ENCODE measurements at regions not wholly inside any gene's neighbourhood (a gene's known extent, or its start where the extent isn't known, plus 50 kb on each side); places are given as distances from the start of the nearest gene placed in this dataset.
A peak's percentile ranks its signal among the peaks of the same experiment; 100 is the strongest.

DNA sequence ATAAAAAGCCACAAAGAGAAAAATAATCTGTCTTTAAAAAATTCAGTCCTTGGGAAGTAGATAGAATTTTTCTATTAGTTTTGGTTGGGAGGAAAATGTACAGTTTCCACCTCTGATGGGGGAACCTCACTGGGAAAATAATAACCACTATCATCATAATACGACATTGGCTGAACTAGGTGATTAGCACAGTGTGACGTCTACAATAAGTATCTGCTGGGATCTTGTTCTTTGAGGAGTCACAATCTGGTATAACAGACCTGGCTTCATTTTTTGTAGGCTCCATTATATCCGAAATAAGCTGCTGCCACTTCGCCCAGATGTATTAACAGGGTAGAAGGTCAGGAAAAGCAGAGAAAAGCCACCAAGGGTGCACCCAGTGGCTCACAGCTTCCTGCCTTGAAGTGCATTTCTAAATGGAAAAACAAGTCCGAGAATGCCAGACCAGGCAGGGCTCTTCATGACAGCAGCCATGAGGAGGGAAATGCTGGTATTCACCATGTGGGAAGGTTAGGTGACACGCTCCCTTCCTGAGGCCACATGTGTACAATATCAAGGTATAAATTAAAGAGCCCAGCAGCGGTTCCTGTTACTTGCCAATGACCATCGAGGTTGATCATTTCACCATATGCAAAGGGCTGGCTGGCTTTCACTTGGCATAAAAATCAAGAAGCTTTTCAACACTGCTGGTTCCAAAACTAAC is 152.8 kb downstream of the PRELID2 start:
- BruUV-seq (replicated peaks), result no TSS peak
- no peak for DNase-seq (ENCODE audit: low spot score)
- POLR2A ChIA-PET (ENCODE audit: low non-redundant PET), result interaction anchor here (0.6 kb wide), 1 partner anchor 198 kb away, joined by 4 read pairs; no protein-coding TSS in a partner anchor
- peaks cover 26% of the 10 kb centered on the region for H3K4me1 ChIP-seq (ENCODE audit: insufficient read depth, low read length, poor library complexity, severe bottlenecking)
- intact Hi-C loops (cut with micrococcal nuclease; ENCODE audit: unreplicated experiment), result loop anchor here (5.0 to 10.0 kb wide), 3 partner anchors 130 to 742 kb away; no protein-coding TSS in a partner anchor
- no peaks in the 10 kb centered on the region for H3K27me3 ChIP-seq (replicated peaks; ENCODE audit: insufficient read depth, low read depth, low read length, poor library complexity)
- no peaks in the 10 kb centered on the region for H3K9me3 ChIP-seq (ENCODE audit: low read depth, low read length, poor library complexity, severe bottlenecking)
- no peaks in the 10 kb centered on the region for H3K36me3 ChIP-seq (ENCODE audit: insufficient read depth, low read length, poor library complexity, severe bottlenecking)
- H3K27ac ChIP-seq (ENCODE audit: low read depth, low read length, poor library complexity, severe bottlenecking), result no peak overlapping the region
- H3K4me3 ChIP-seq (ENCODE audit: low read depth, low read length, poor library complexity, severe bottlenecking), result no peak overlapping the region
- CTCF ChIA-PET, result interaction anchor here (0.5 to 1.1 kb wide), 4 partner anchors 17 to 448 kb away, joined by 3 to 5 read pairs (median 3); no protein-coding TSS in a partner anchor
- TF ChIP-seq EZH2 (IDR thresholded peaks at IDR 0.05; ENCODE audit: borderline replicate concordance, low read depth, low read length, poor library complexity, severe bottlenecking), result no peak
- TF ChIP-seq, protein P1, sequence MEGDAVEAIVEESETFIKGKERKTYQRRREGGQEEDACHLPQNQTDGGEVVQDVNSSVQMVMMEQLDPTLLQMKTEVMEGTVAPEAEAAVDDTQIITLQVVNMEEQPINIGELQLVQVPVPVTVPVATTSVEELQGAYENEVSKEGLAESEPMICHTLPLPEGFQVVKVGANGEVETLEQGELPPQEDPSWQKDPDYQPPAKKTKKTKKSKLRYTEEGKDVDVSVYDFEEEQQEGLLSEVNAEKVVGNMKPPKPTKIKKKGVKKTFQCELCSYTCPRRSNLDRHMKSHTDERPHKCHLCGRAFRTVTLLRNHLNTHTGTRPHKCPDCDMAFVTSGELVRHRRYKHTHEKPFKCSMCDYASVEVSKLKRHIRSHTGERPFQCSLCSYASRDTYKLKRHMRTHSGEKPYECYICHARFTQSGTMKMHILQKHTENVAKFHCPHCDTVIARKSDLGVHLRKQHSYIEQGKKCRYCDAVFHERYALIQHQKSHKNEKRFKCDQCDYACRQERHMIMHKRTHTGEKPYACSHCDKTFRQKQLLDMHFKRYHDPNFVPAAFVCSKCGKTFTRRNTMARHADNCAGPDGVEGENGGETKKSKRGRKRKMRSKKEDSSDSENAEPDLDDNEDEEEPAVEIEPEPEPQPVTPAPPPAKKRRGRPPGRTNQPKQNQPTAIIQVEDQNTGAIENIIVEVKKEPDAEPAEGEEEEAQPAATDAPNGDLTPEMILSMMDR (conservative IDR thresholded peaks at IDR 0.05; ENCODE audit: low read depth, low read length), result no peak

DNA sequence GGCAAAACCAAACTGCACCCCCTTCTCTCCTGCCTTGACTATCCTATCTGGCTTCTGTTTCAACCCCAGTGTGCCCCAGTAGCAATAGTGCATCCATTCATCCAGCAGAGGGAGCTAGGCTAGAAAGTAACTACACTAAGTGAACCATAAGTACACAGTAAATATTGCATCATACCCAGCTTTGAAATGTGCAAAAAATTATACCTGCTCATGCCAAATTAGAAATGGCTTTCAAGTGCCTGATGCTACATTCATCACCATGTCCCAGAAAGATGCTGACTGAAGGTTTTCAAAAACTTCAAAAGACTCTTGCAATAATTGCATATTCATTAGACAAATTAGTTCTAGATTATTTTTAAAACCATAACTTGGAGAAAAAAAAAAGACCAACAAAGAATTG is 153.5 kb downstream of the PRELID2 start:
- peak; percentile 89 for DNase-seq (ENCODE audit: low spot score)

DNA sequence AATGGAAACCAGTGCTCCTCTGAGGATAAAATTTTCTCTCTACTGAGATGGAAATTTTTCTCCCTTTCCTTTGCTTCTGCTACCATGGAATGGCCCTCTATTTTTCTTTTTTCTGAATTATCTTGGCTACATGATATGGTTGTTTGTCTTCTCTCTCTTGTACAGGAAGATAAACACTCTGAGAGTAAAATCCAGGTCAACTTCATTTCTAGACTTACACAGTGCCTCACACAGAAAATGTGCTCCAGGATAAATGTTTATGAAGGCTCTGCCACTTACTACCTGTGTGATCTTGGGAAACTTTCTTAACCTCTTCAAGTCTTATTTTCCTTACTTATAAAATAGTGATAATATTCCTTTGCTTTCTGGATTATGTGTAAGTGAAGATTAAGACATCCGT is 153.9 kb downstream of the PRELID2 start:
- POLR2A ChIA-PET (ENCODE audit: low non-redundant PET), result interaction anchor here (0.7 kb wide), 1 partner anchor 12 kb away, joined by 7 read pairs; no protein-coding TSS in a partner anchor
- no peak overlapping the region for H3K27ac ChIP-seq (ENCODE audit: low read depth, low read length, poor library complexity, severe bottlenecking)

More for the DNA sequence above, 153.5 kb downstream of the PRELID2 start:
- peaks cover 26% of the 10 kb centered on the region for H3K4me1 ChIP-seq (ENCODE audit: insufficient read depth, low read length, poor library complexity, severe bottlenecking)
- intact Hi-C loops (cut with micrococcal nuclease; ENCODE audit: unreplicated experiment), result loop anchor here (2.0 to 10.0 kb wide), 5 partner anchors 131 to 743 kb away; no protein-coding TSS in a partner anchor
- TF ChIP-seq, protein P1 (conservative IDR thresholded peaks at IDR 0.05; ENCODE audit: low read depth, low read length), result peak; percentile 89
- TF ChIP-seq EZH2 (IDR thresholded peaks at IDR 0.05; ENCODE audit: borderline replicate concordance, low read depth, low read length, poor library complexity, severe bottlenecking), result no peak
- no peaks in the 10 kb centered on the region for H3K36me3 ChIP-seq (ENCODE audit: insufficient read depth, low read length, poor library complexity, severe bottlenecking)
- no peak overlapping the region for H3K27ac ChIP-seq (ENCODE audit: low read depth, low read length, poor library complexity, severe bottlenecking)
- POLR2A ChIA-PET (ENCODE audit: low non-redundant PET), result interaction anchor here (0.6 to 0.7 kb wide), 2 partner anchors 12 to 199 kb away, joined by 4 to 7 read pairs; no protein-coding TSS in a partner anchor
- CTCF ChIA-PET, result interaction anchor here (0.5 to 1.1 kb wide), 4 partner anchors 18 to 449 kb away, joined by 3 to 5 read pairs (median 3); no protein-coding TSS in a partner anchor
- H3K27me3 ChIP-seq (replicated peaks; ENCODE audit: insufficient read depth, low read depth, low read length, poor library complexity), result no peaks in the 10 kb centered on the region
- H3K9me3 ChIP-seq (ENCODE audit: low read depth, low read length, poor library complexity, severe bottlenecking), result no peaks in the 10 kb centered on the region
- no peak overlapping the region for H3K4me3 ChIP-seq (ENCODE audit: low read depth, low read length, poor library complexity, severe bottlenecking)
- no TSS peak for BruUV-seq (replicated peaks)

More for the DNA sequence above, 153.9 kb downstream of the PRELID2 start:
- DNase-seq (ENCODE audit: low spot score), result no peak
- Histone ChIP-seq H3K4me1 (ENCODE audit: insufficient read depth, low read length, poor library complexity, severe bottlenecking) (peaks cover 26% of the 10 kb centered on the region), H3K36me3 (ENCODE audit: insufficient read depth, low read length, poor library complexity, severe bottlenecking) (no peaks in the 10 kb centered on the region), H3K9me3 (ENCODE audit: low read depth, low read length, poor library complexity, severe bottlenecking) (no peaks in the 10 kb centered on the region), H3K27me3 (replicated peaks; ENCODE audit: insufficient read depth, low read depth, low read length, poor library complexity) (no peaks in the 10 kb centered on the region), H3K4me3 (ENCODE audit: low read depth, low read length, poor library complexity, severe bottlenecking) (no peak overlapping the region)
- CTCF ChIA-PET, result interaction anchor here (1.1 kb wide), 1 partner anchor 18 kb away, joined by 3 read pairs; no protein-coding TSS in a partner anchor
- TF ChIP-seq, protein P1 (conservative IDR thresholded peaks at IDR 0.05; ENCODE audit: low read depth, low read length), result no peak
- no peak for TF ChIP-seq EZH2 (IDR thresholded peaks at IDR 0.05; ENCODE audit: borderline replicate concordance, low read depth, low read length, poor library complexity, severe bottlenecking)
- BruUV-seq (replicated peaks), result no TSS peak
- intact Hi-C loops (cut with micrococcal nuclease; ENCODE audit: unreplicated experiment), result loop anchor here (2.0 to 10.0 kb wide), 5 partner anchors 131 to 744 kb away; no protein-coding TSS in a partner anchor

Data from A673 (cell line).